OCI-LY7 (cell line): ENCODE measurements at regions not wholly inside any gene's neighbourhood (a gene's known extent, or its start where the extent isn't known, plus 50 kb on each side); places are given as distances from the start of the nearest gene placed in this dataset.

Experiments
- BruUV-seq: library from RNA; stranded (reverse); fragments of 400-500 nt; replicated peaks from 2 replicates; lab custom pipeline; 2021; lab: Mats Ljungman, UMichigan
- CTCF ChIA-PET: fragments of 300-600 bp; sonication (Branson Sonifier 250); formaldehyde crosslinking; loops from one replicate; lab custom pipeline; 2022; ENCODE audit warnings: antibody characterized with exemption; ENCODE audit not compliant: unreplicated experiment; lab: Charles Lee
- POLR2A ChIA-PET: fragments of 300-600 bp; sonication (Branson Sonifier 250); formaldehyde crosslinking; loops from one replicate; lab custom pipeline; 2022; ENCODE audit warnings: antibody characterized with exemption; lab: Charles Lee
- DNase-seq: peaks from one replicate; pipeline ENCODE4 v3.0.0-alpha.2; 2015; ENCODE audit warnings: low spot score
- H2AFZ ChIP-seq: fragments of 200-600 bp; sonication (generic), shearing (Covaris generic); 2 replicates; pipeline ENCODE4 v1.6.1; 2014; ENCODE audit warnings: mild to moderate bottlenecking, antibody characterized with exemption, low read length, moderate library complexity
- H3K27ac ChIP-seq: fragments of 200-600 bp; sonication (generic); 2 replicates; pipeline ENCODE4 v1.5.1; 2014; ENCODE audit warnings: mixed run types, low read depth, mild to moderate bottlenecking, moderate library complexity, low read length, inconsistent platforms; ENCODE audit not compliant: poor library complexity, severe bottlenecking
- H3K36me3 ChIP-seq: fragments of 200-600 bp; sonication (generic); 2 replicates; pipeline ENCODE4 v1.6.1; 2014; ENCODE audit warnings: mild to moderate bottlenecking, antibody characterized with exemption, low read length, moderate library complexity, mixed read lengths; ENCODE audit not compliant: insufficient read depth
- H3K4me1 ChIP-seq: fragments of 200-600 bp; sonication (generic); 2 replicates; pipeline ENCODE4 v1.5.1; 2014; ENCODE audit warnings: mild to moderate bottlenecking, low read length; ENCODE audit not compliant: insufficient read depth, poor library complexity, severe bottlenecking
- H3K4me2 ChIP-seq: fragments of 200-600 bp; sonication (generic); 2 replicates; pipeline ENCODE4 v1.6.1; 2014; ENCODE audit warnings: mild to moderate bottlenecking, low read length
- H3K4me3 ChIP-seq: fragments of 200-600 bp; sonication (generic); 2 replicates; pipeline ENCODE4 v1.5.1; 2014; ENCODE audit warnings: mild to moderate bottlenecking, low read depth, low read length; ENCODE audit not compliant: poor library complexity, severe bottlenecking
- H3K79me2 ChIP-seq: fragments of 200-600 bp; sonication (generic); 2 replicates; pipeline ENCODE4 v1.6.1; 2016; ENCODE audit warnings: low read depth, mild to moderate bottlenecking, low read length, moderate library complexity, mixed read lengths; ENCODE audit not compliant: insufficient read depth
- H3K9me2 ChIP-seq: fragments of 200-600 bp; sonication (generic); 2 replicates; pipeline ENCODE4 v1.6.1; 2016; ENCODE audit warnings: mild to moderate bottlenecking, low read length, mixed read lengths; ENCODE audit not compliant: insufficient read depth
- H3K9me3 ChIP-seq: fragments of 200-600 bp; sonication (generic); 2 replicates; pipeline ENCODE4 v1.6.1; 2014; ENCODE audit warnings: mild to moderate bottlenecking, mixed run types, low read length, mixed read lengths
- H4K20me1 ChIP-seq: fragments of 200-600 bp; sonication (generic); 2 replicates; pipeline ENCODE4 v1.6.1; 2014; ENCODE audit warnings: mild to moderate bottlenecking, antibody characterized with exemption, low read length, moderate library complexity, mixed read lengths; ENCODE audit not compliant: insufficient read depth
- EZH2phosphoT487 ChIP-seq: fragments of 200-600 bp; sonication (generic); IDR thresholded peaks from 2 replicates; pipeline ENCODE4 v1.6.1; 2018; ENCODE audit warnings: low read depth, borderline replicate concordance, mild to moderate bottlenecking, mixed run types, antibody characterized with exemption, low read length, moderate library complexity, mixed read lengths
- intact Hi-C: fragments of 100-400 bp; cut with micrococcal nuclease; formaldehyde crosslinking; loops from one replicate; pipeline ENCODE4 v1.10.0; 2022; ENCODE audit not compliant: unreplicated experiment
- TF ChIP-seq, protein P1 (sequence below): fragments of 200-600 bp; sonication (generic); conservative IDR thresholded peaks from 2 replicates; pipeline ENCODE4 v1.5.1; 2014; ENCODE audit warnings: mild to moderate bottlenecking, antibody characterized with exemption, low read length, moderate library complexity, mixed read lengths

- DNase-seq, result no peak
- no TSS peak for BruUV-seq
- ChIA-PET POLR2A (interaction anchor here (0.9 to 1.6 kb wide), 2 partner anchors 10 to 13 kb away, joined by 3 to 4 read pairs; no protein-coding TSS in a partner anchor), CTCF (no interaction called here)
- Histone ChIP-seq H3K4me1 (no peaks in the 10 kb centered on the region), H3K36me3 (no peaks in the 10 kb centered on the region), H2AFZ (no peak overlapping the region), H3K4me2 (no peak overlapping the region), H3K9me3 (no peaks in the 10 kb centered on the region), H4K20me1 (no peaks in the 10 kb centered on the region), H3K4me3 (no peak overlapping the region), H3K27ac (no peak overlapping the region), H3K79me2 (no peaks in the 10 kb centered on the region), H3K9me2 (no peaks in the 10 kb centered on the region)
- intact Hi-C loops, result no loop called here
- TF ChIP-seq, protein P1, sequence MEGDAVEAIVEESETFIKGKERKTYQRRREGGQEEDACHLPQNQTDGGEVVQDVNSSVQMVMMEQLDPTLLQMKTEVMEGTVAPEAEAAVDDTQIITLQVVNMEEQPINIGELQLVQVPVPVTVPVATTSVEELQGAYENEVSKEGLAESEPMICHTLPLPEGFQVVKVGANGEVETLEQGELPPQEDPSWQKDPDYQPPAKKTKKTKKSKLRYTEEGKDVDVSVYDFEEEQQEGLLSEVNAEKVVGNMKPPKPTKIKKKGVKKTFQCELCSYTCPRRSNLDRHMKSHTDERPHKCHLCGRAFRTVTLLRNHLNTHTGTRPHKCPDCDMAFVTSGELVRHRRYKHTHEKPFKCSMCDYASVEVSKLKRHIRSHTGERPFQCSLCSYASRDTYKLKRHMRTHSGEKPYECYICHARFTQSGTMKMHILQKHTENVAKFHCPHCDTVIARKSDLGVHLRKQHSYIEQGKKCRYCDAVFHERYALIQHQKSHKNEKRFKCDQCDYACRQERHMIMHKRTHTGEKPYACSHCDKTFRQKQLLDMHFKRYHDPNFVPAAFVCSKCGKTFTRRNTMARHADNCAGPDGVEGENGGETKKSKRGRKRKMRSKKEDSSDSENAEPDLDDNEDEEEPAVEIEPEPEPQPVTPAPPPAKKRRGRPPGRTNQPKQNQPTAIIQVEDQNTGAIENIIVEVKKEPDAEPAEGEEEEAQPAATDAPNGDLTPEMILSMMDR, result no peak
- TF ChIP-seq EZH2phosphoT487, result no peak
These were observed 204.0 kb upstream of the CRBN start for GRCh38 chr3:3383461-3383860.

DNA sequence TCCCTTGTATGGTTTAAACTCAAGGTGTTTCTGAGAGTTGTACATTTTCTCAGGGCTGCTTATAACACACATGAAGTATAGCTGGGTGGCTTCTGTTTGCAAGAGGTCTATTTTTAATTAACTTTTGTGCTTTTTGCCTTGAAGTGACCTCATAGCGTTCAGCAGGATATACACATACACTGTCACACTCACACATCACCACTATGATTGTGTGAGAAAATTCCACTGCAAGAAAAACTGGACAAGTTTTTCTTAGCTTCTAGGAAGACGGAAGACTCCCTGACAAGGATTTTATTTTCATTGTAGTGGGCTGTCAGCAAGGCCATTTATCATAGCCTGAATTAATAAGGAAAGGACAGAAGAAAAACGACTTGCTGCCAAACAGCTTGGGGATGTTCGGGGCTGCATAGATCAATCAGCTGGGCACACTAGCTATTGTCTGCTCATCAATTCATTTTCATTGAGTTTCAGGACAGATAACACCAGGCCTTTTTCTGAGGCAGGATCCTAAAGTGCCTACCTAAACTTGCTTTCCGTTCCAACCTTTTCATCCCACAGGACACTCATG, 192.8 kb upstream of the CRBN start:
- DNase-seq, result no peak
- Histone ChIP-seq H3K4me1 (no peaks in the 10 kb centered on the region), H3K4me3 (no peak overlapping the region), H3K9me2 (no peaks in the 10 kb centered on the region), H3K4me2 (no peak overlapping the region), H3K9me3 (0 out of 2 replicates have a peak, but pooled peaks cover 6% of the 10 kb centered on the region), H3K27ac (no peak overlapping the region), H4K20me1 (no peaks in the 10 kb centered on the region), H3K36me3 (no peaks in the 10 kb centered on the region), H2AFZ (no peak overlapping the region), H3K79me2 (no peaks in the 10 kb centered on the region)
- no peak for TF ChIP-seq EZH2phosphoT487
- TF ChIP-seq, protein P1, result no peak
- POLR2A ChIA-PET, result interaction anchor here (0.7 kb wide), 2 partner anchors 27 to 346 kb away, joined by 3 read pairs; no protein-coding TSS in a partner anchor
- no TSS peak for BruUV-seq
- intact Hi-C loops, result no loop called here
- CTCF ChIA-PET, result no interaction called here

DNA sequence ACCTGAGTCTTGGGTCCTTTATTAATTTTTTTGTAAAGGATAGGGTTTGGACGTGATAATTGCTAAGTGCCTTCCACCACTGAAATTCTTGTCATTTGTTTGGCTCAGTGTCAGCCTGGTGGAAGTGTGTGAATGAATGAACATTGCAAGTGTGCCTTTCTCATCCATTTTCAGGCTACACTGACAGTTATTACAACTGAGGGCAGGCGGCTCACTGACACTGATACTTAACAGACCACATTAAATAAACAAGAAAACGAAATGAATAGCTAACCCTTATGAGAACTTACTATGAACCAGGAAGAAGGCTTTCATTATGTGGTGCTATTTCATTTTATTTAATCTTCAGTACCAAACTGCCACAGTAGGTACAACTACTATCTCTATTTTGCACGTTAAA, 188.8 kb upstream of the CRBN start:
- Histone ChIP-seq H3K9me2 (no peaks in the 10 kb centered on the region), H3K4me3 (no peak overlapping the region), H3K4me1 (no peaks in the 10 kb centered on the region), H3K36me3 (no peaks in the 10 kb centered on the region), H2AFZ (no peak overlapping the region), H3K27ac (no peak overlapping the region), H4K20me1 (no peaks in the 10 kb centered on the region), H3K9me3 (no peaks in the 10 kb centered on the region), H3K79me2 (no peaks in the 10 kb centered on the region), H3K4me2 (no peak overlapping the region)
- ChIA-PET POLR2A (no interaction called here), CTCF (no interaction called here)
- no peak for TF ChIP-seq EZH2phosphoT487
- TF ChIP-seq, protein P1, result no peak
- no peak for DNase-seq
- no TSS peak for BruUV-seq
- intact Hi-C loops, result no loop called here
